ENCODE measurements at regions not wholly inside any gene's neighbourhood (a gene's known extent, or its start where the extent isn't known, plus 50 kb on each side); places are given as distances from the start of the nearest gene placed in this dataset.

DNA sequence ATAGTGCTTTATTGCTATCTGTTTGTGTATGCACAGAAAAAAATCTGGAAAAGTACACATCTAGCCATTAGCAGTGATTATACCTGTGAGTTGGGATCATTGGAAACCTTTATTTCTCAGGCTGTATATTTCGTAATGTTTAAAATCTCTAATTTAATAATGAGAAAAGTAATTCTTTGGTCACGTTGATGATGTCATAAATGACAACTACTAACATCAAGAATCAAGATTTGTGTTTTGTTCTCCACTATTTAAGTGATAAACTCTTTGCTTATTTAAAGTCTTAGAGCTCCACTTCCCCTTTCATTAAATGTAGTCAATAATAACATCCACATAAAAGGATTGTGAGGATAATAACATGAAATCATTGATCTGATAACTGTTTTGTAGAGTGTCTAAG lies 126.2 kb downstream of the TMA16 start:
- DNase-seq (ENCODE audit: low spot score), result no peak
- TF ChIP-seq, protein P1, sequence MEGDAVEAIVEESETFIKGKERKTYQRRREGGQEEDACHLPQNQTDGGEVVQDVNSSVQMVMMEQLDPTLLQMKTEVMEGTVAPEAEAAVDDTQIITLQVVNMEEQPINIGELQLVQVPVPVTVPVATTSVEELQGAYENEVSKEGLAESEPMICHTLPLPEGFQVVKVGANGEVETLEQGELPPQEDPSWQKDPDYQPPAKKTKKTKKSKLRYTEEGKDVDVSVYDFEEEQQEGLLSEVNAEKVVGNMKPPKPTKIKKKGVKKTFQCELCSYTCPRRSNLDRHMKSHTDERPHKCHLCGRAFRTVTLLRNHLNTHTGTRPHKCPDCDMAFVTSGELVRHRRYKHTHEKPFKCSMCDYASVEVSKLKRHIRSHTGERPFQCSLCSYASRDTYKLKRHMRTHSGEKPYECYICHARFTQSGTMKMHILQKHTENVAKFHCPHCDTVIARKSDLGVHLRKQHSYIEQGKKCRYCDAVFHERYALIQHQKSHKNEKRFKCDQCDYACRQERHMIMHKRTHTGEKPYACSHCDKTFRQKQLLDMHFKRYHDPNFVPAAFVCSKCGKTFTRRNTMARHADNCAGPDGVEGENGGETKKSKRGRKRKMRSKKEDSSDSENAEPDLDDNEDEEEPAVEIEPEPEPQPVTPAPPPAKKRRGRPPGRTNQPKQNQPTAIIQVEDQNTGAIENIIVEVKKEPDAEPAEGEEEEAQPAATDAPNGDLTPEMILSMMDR (IDR thresholded peaks at IDR 0.05; ENCODE audit: extremely low read depth, missing control alignments), result no peak

DNA sequence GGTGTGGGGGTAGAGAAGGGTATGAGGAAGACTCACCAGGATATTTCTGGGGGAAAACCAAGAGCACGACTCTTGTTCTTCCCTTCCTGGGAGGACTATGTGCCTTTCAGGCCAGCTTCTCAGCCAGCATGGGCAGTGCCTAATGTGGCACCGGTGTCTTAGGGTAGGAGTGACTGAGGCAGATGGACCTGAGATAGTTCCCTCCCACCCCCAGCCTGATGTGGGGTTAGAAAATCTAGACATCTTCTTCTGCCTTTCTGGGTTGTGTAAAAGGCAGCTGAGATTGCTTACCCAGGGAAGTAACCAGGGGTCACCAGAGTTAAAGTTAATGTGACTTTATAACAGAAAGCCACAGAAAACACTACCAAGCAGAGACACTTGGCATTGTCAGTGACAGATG lies 127.3 kb downstream of the TMA16 start:
- DNase-seq (ENCODE audit: low spot score), result no peak
- TF ChIP-seq, protein P1 (IDR thresholded peaks at IDR 0.05; ENCODE audit: extremely low read depth, missing control alignments), result no peak

- TF ChIP-seq, protein P1 (IDR thresholded peaks at IDR 0.05; ENCODE audit: extremely low read depth, missing control alignments), result no peak
- DNase-seq (ENCODE audit: low spot score), result no peak
These were observed 128.0 kb downstream of the TMA16 start for GRCh38 chr4:163622379-163623035.

DNA sequence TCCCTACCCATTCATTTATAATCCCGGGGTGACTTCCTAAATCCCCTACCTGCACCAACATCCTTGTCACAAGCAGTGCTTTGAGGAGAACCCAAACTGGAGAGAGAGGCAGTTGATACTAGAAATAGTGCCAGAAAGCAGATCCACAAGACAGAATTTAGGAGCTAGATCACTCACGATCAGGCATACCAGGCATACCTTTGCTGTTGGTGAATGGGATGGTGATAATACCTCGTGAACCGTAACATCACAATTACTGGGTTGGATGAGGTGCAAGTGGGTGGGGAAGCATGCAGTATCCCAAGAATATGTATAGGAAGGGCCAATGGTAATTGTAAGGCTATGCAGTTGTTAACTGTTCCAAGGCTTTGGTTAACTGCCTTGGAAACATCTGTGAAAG lies 129.3 kb downstream of the TMA16 start:
- DNase-seq (ENCODE audit: low spot score), result no peak
- TF ChIP-seq, protein P1 (IDR thresholded peaks at IDR 0.05; ENCODE audit: extremely low read depth, missing control alignments), result no peak

DNA sequence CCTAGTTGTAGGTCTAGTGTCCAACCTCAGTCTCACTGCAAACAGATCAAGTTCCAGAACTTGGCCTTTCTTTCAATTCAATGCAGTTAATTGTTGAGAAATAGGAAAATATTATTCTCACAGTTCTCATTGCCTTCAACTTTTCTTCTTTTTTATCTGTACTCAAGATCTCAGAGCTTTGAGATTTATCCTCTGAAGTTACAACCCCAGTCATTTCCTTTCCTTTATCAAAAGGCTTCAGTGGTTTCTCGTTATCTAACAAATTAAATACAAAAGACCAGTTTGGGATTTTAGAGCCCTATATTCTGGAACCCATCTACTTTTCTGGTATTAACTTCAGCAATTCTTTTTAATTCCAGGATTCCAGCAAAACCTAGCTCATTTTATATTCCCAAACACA lies 130.2 kb downstream of the TMA16 start:
- TF ChIP-seq, protein P1 (IDR thresholded peaks at IDR 0.05; ENCODE audit: extremely low read depth, missing control alignments), result no peak
- DNase-seq (ENCODE audit: low spot score), result no peak

DNA sequence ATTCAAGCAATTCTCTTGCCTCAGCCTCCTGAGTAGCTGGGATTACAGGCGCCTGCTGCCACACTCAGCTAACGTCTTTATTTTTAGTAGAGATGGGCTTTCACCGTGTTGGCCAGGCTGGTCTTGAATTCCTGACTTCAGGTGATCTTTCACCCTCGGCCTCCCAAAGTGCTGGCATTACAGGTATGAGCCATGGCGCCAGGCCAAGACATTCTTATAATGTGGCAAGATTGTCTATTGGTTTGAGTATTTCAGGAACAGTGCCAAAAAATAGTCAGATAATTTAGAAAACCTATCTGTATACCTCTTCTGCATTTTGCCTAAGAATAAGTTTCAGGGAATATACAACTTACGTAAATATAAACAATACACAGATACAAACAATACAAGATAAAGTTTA lies 136.8 kb downstream of the TMA16 start:
- DNase-seq (ENCODE audit: low spot score), result no peak
- TF ChIP-seq, protein P1 (IDR thresholded peaks at IDR 0.05; ENCODE audit: extremely low read depth, missing control alignments), result no peak

- TF ChIP-seq, protein P1 (IDR thresholded peaks at IDR 0.05; ENCODE audit: extremely low read depth, missing control alignments), result no peak
- no peak for DNase-seq (ENCODE audit: low spot score)
These were observed 144.4 kb downstream of the TMA16 start for GRCh38 chr4:163638909-163639308.
